HG02678 (cell line): ENCODE measurements at regions not wholly inside any gene's neighbourhood (a gene's known extent, or its start where the extent isn't known, plus 50 kb on each side); places are given as distances from the start of the nearest gene placed in this dataset.
"Not testable (repeated sequence)": the region's sequence is repeated elsewhere in the genome, so short reads cannot be mapped to it uniquely, and the experiment has no call there.

Source experiments
- ATAC-seq: cut with Tn5 transposase; IDR thresholded peaks from one replicate; pipeline ENCODE4 v1.9.1; 2021; ENCODE audit warnings: mild to moderate bottlenecking, moderate library complexity; ENCODE audit not compliant: unreplicated experiment

- ATAC-seq, result no peak
These were observed 179.7 kb downstream of the ANKRD7 start for GRCh38 chr7:118404211-118404610.

GRCh38 chr7:118418433-118418832 lies 193.9 kb downstream of the ANKRD7 start:
- ATAC-seq, result no peak

GRCh38 chr7:118420888-118421287 lies 196.4 kb downstream of the ANKRD7 start:
- no peak for ATAC-seq

GRCh38 chr7:118429141-118429540 lies 204.6 kb downstream of the ANKRD7 start:
- no peak for ATAC-seq

- ATAC-seq, result no peak
These were observed 212.2 kb downstream of the ANKRD7 start for GRCh38 chr7:118436663-118437062.

- ATAC-seq, result not testable (repeated sequence)
These were observed 224.5 kb downstream of the ANKRD7 start for GRCh38 chr7:118449030-118449429.

GRCh38 chr7:118449797-118450567 lies 225.5 kb downstream of the ANKRD7 start:
- no peak for ATAC-seq

GRCh38 chr7:118452128-118452527 lies 227.6 kb downstream of the ANKRD7 start:
- ATAC-seq, result no peak

GRCh38 chr7:118467381-118467780 lies 242.9 kb downstream of the ANKRD7 start:
- ATAC-seq, result no peak

GRCh38 chr7:118472581-118472980 lies 248.1 kb downstream of the ANKRD7 start:
- ATAC-seq, result no peak

GRCh38 chr7:118473271-118473670 lies 248.8 kb downstream of the ANKRD7 start:
- ATAC-seq, result no peak

GRCh38 chr7:118476036-118476435 lies 251.5 kb downstream of the ANKRD7 start:
- ATAC-seq, result no peak

- ATAC-seq, result no peak
These were observed 252.5 kb downstream of the ANKRD7 start for GRCh38 chr7:118477036-118477435.

GRCh38 chr7:118478236-118478635 lies 253.7 kb downstream of the ANKRD7 start:
- no peak for ATAC-seq

- no peak for ATAC-seq
These were observed 254.4 kb downstream of the ANKRD7 start for GRCh38 chr7:118478931-118479330.

- no peak for ATAC-seq
These were observed 268.0 kb downstream of the ANKRD7 start for GRCh38 chr7:118492466-118492865.

- ATAC-seq, result no peak
These were observed 271.7 kb downstream of the ANKRD7 start for GRCh38 chr7:118496138-118496644.

GRCh38 chr7:118502235-118502634 lies 277.7 kb downstream of the ANKRD7 start:
- no peak for ATAC-seq

- no peak for ATAC-seq
These were observed 286.6 kb downstream of the ANKRD7 start for GRCh38 chr7:118511146-118511545.

- ATAC-seq, result no peak
These were observed 292.8 kb downstream of the ANKRD7 start for GRCh38 chr7:118517275-118517674.

- no peak for ATAC-seq
These were observed 300.5 kb downstream of the ANKRD7 start for GRCh38 chr7:118525020-118525419.

- no peak for ATAC-seq
These were observed 307.1 kb downstream of the ANKRD7 start for GRCh38 chr7:118531566-118531965.

- no peak for ATAC-seq
These were observed 334.7 kb downstream of the ANKRD7 start for GRCh38 chr7:118559207-118559606.
